HG02852 (cell line): ENCODE measurements at regions not wholly inside any gene's neighbourhood (a gene's known extent, or its start where the extent isn't known, plus 50 kb on each side); places are given as distances from the start of the nearest gene placed in this dataset.
"Not testable (repeated sequence)": the region's sequence is repeated elsewhere in the genome, so short reads cannot be mapped to it uniquely, and the experiment has no call there.

Experiments used
- ATAC-seq: cut with Tn5 transposase; IDR thresholded peaks from one replicate; pipeline ENCODE4 v1.9.1; 2021; ENCODE audit warnings: mild to moderate bottlenecking, moderate library complexity; ENCODE audit not compliant: unreplicated experiment

GRCh38 chr6:88499845-88500699 lies 333.9 kb upstream of the CNR1 start:
- peak; percentile 58 for ATAC-seq

GRCh38 chr6:88499436-88499835 lies 333.3 kb upstream of the CNR1 start:
- ATAC-seq, result no peak

- ATAC-seq, result not testable (repeated sequence)
Measured at GRCh38 chr6:88497403-88497802, 331.3 kb upstream of the CNR1 start.

GRCh38 chr6:88494401-88495140 lies 328.4 kb upstream of the CNR1 start:
- peak; percentile 58 for ATAC-seq

- peak; percentile 36 for ATAC-seq
Measured at GRCh38 chr6:88493717-88494116, 327.6 kb upstream of the CNR1 start.

GRCh38 chr6:88492824-88493223 lies 326.7 kb upstream of the CNR1 start:
- ATAC-seq, result no peak

- ATAC-seq, result no peak
Measured at GRCh38 chr6:88492241-88492640, 326.1 kb upstream of the CNR1 start.

GRCh38 chr6:88491266-88491880 lies 325.2 kb upstream of the CNR1 start:
- ATAC-seq, result no peak

- no peak for ATAC-seq
Measured at GRCh38 chr6:88490908-88491264, 324.7 kb upstream of the CNR1 start.

GRCh38 chr6:88490195-88490907 lies 324.2 kb upstream of the CNR1 start:
- no peak for ATAC-seq

GRCh38 chr6:88483424-88483823 lies 317.3 kb upstream of the CNR1 start:
- no peak for ATAC-seq

GRCh38 chr6:88482465-88482864 lies 316.3 kb upstream of the CNR1 start:
- ATAC-seq, result no peak

GRCh38 chr6:88481519-88481918 lies 315.4 kb upstream of the CNR1 start:
- ATAC-seq, result no peak

GRCh38 chr6:88480816-88481215 lies 314.7 kb upstream of the CNR1 start:
- ATAC-seq, result no peak

GRCh38 chr6:88477413-88477812 lies 311.3 kb upstream of the CNR1 start:
- ATAC-seq, result no peak

GRCh38 chr6:88476388-88476787 lies 310.2 kb upstream of the CNR1 start:
- ATAC-seq, result no peak

GRCh38 chr6:88474720-88475119 lies 308.6 kb upstream of the CNR1 start:
- no peak for ATAC-seq

GRCh38 chr6:88473589-88473988 lies 307.4 kb upstream of the CNR1 start:
- no peak for ATAC-seq

- ATAC-seq, result no peak
Measured at GRCh38 chr6:88472851-88473525, 306.8 kb upstream of the CNR1 start.

GRCh38 chr6:88459643-88460042 lies 293.5 kb upstream of the CNR1 start:
- no peak for ATAC-seq

GRCh38 chr6:88459189-88459588 lies 293.0 kb upstream of the CNR1 start:
- no peak for ATAC-seq
